HG03520 (cell line): ENCODE measurements at regions not wholly inside any gene's neighbourhood (a gene's known extent, or its start where the extent isn't known, plus 50 kb on each side); places are given as distances from the start of the nearest gene placed in this dataset.

Experiments
- ATAC-seq: cut with Tn5 transposase; IDR thresholded peaks from one replicate; pipeline ENCODE4 v1.9.1; 2021; ENCODE audit warnings: mild to moderate bottlenecking, moderate library complexity; ENCODE audit not compliant: unreplicated experiment

DNA sequence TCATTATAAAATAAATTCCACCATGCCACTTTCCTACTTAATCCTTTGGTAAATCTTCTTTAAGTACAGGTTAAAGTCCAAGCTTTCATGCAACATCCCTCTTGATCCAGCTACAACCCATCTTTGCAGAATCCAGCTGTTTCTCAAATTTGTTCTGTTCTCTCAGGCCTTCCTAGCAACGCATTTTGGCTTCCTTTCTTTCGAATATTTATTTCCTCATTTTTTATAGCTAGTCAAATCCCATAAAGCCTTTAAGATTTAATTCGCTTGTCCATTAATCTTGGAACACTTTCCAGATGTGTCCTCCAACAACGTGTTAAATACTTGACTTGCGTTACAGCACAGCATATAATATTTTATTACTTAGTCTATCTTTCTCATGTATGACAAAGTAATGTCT is 600.1 kb upstream of the CHORDC1 start:
- no peak for ATAC-seq

DNA sequence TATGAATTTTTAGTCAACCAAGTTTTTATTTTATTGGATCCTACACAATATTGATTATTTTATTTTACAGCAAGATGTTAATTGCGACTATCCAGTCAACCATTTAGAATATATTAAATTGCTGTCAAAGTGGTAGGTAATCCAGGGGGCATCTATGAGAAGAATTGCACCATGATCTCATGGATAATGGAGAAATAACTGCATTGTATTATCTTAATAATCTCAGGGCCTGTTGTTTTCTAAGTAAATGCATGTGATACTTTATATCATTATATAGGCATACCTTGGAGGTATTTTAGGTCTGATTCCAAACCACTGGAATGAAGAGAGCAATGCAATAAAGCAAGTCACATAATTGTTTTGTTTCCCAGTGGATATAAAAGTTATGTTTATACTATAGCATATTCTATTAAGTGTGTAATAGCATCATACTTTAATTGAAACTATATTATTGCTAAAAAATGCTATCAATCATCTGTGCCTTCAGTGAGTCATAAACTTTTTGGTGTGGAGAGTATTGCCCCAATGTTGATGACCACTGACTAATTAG is 595.4 kb upstream of the CHORDC1 start:
- ATAC-seq, result no peak

- ATAC-seq, result no peak
Observed at GRCh38 chr11:90809581-90809980, 586.7 kb upstream of the CHORDC1 start.

DNA sequence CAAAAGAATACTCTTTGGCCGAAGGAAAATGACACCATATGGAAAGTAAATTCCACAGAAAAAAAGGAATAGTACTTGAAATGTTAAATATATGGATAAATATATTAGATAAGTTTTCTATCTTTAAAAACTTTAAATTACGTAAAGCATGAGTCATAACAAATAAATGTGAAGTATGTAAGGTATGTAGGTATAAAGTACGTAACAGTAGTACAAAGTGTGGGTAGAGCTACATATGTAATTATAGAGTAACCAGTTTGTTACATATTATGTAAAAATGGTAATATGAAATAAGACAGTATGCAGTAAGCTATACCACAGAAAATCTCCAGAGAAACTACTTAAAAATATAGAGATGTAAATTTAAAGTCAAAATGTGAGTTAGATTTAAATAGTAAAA is 582.3 kb upstream of the CHORDC1 start:
- no peak for ATAC-seq

- no peak for ATAC-seq
Observed at GRCh38 chr11:90803831-90804230, 581.0 kb upstream of the CHORDC1 start.

DNA sequence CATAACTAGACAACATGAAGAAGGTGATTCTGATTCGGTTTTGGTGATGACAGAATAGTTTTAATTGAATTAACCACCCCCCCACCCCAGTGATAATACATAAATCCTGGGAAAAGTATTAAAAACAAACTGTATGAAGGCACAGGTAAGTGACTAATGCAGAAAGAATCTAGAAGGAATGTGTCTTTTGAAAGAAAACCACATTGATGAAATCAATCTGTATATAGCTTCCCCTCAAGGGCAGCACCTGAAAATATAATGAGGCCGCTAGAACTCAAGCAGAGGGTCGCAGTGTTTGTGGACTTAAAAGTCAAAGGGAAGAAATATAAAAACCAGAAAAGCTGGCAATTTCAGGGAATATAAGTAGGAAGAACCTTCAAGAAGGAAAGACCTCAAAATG is 580.5 kb upstream of the CHORDC1 start:
- ATAC-seq, result no peak

DNA sequence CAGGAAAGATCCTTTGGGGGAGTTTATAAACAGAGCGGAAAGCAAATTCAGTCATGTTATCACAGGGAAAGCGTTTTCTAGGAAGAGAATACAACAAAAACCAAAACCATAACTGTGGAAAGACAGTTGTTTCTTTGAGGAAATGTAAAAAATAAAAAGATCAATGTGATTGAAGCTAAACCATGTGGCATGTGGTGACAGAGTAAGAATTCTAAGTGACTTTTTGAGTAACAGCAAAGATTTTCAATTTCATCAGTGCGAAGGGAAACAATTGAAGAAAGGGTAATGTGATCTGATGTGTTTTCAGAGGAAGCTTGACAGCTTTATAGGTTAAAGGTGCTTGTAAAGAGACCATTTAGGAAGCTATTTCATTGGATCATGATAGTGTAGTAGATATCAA is 575.9 kb upstream of the CHORDC1 start:
- no peak for ATAC-seq

DNA sequence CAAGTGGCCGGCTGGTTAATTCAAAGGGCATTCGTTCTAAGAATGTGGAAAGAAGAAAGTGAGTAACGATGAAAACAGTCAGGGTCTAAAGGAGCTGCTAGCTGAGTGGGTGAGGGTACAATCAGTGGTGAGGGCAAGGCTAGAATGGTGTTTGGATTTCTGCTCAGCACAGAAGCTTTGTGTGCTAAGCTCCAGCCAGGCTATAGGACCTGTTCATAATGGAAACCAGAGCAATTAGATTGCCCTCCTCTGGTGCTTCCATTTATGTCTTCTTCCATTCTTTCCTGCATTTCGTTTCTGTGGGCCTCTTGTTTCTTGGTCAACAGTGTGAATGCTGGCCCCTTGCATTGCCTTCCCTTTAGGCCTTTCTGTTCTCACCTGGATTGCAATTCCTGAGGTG is 572.9 kb upstream of the CHORDC1 start:
- ATAC-seq, result no peak

DNA sequence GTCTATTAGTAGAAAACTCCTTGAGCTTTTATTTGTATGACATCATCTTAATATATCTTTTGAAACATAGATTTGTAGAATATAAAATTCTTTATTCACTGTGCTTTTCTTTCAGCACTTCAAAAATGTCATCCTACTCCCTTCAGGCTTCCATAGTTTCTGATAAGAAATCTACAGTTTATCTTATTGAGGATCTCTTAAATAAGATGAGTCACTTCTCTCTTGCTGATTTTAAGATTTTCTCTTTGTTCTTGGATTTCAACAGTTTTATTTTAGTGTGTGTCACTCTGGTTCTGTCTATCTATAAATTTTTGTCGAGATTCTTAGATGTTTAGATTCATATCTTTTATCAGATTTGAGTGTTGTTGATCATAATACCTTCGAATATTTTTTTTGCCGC is 566.1 kb upstream of the CHORDC1 start:
- ATAC-seq, result no peak

- no peak for ATAC-seq
Observed at GRCh38 chr11:90784241-90784814, 561.5 kb upstream of the CHORDC1 start.

- no peak for ATAC-seq
Observed at GRCh38 chr11:90783111-90783510, 560.3 kb upstream of the CHORDC1 start.

GRCh38 chr11:90779098-90779497 is 556.2 kb upstream of the CHORDC1 start:
- no peak for ATAC-seq

DNA sequence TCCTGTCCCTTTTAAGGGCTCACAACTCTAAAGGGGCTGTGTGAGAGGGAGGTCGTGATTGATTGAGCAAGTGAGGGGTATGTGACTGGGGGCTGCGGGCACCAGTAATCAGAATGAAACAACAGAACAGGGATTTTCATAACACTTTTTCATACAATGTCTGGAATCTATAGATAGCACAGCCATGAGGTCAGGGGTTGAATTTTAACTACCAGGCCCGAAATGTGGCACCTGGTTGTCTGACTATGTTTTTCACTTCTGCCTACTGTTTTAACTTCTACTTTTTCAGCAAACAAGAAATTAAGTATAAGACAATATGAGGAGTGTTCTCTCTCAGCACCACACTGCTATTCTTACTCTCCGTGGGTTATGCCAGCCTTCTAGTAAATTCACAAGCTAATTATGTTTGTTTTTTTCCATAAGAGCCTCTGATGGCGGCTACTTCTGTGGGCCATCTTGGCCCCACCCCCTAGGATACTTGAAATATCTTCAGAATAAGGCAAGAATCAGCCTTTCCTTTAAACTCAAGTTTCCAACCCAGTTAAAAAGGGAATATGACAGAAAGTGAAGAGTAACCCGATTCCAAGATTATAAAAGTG is 552.8 kb upstream of the CHORDC1 start:
- no peak for ATAC-seq

GRCh38 chr11:90774727-90775566 is 552.1 kb upstream of the CHORDC1 start:
- ATAC-seq, result no peak

DNA sequence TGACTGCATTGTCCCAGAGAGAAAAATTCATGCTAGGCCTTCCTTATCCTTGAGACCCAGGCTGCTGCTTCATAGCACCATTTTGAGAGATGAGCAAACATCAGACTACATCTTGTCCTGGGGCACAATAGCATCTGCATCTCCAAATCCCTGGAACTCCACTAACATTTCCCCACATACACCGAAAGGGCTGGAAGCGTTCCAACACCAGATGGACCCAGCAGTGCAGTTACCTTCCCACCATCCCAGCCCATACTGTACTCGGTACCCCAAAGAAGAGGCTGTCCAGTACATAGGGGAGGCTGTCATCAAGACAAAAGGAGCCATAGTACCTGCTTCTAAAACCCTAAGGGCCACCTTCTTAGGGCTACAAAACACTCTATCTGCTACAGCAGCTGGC is 547.2 kb upstream of the CHORDC1 start:
- no peak for ATAC-seq

DNA sequence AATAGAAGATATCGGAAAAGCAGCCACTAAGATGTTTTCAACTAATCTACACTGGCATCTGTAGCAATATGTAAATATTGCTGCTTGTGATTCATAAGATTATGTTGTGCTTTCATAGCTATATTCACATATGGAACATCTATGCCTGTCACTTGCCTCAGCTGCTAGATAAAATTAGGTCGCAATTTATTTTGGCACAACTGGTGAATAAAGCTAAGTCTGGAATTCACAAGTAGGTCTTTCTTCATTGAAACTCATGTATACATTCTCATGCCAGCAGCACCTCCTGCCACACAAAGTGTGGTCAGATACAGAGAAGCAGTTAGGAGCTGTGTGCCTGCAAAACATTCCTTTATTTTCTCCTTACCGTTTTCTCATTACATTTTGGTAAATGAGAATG is 543.3 kb upstream of the CHORDC1 start:
- ATAC-seq, result no peak

DNA sequence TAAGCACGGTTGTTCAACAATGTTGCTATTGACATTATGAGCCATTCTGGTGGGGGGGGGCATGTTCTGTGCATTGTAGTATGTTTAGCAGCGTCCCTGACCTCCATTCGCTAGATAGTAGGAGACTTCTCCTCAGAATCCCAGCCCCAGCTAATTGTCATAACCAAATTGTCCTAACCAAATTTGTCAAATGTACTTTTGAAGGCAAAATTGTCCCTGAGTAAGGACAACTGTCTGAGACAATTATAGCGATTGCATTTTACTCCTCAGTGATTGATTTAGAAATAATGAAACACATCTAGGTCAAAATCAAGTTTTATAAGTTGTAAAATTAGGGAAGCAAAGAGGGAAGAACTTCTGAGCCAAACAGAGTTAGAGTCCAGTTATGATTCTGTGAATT is 541.8 kb upstream of the CHORDC1 start:
- ATAC-seq, result no peak

DNA sequence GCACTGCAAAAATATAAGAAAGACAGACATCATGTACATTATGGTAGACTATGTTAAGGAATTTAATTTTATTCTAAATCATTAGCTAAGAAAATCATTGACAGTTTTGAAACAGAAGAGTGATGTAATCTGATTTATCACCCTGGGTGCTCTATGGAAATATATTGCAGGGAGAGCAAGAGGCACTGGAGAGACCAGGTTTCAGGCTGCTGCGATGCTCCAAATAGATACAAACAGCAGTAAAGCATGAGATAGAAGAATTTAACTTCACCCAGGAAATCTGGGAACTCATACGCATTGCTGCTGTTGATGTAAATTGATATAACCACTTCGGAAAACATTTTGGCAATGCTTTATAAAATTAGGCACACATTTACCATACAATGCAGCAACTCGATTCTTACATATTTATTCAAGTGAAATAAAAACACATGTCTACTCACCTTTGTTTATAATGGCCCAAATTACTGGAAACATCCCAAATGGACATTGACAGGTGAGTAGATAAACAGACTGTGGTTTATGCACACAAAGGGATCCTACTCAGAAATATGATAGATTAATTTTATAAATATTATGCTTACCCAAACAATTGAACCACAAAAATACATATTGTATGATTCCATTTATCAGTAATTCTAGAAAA is 535.1 kb upstream of the CHORDC1 start:
- ATAC-seq, result no peak

DNA sequence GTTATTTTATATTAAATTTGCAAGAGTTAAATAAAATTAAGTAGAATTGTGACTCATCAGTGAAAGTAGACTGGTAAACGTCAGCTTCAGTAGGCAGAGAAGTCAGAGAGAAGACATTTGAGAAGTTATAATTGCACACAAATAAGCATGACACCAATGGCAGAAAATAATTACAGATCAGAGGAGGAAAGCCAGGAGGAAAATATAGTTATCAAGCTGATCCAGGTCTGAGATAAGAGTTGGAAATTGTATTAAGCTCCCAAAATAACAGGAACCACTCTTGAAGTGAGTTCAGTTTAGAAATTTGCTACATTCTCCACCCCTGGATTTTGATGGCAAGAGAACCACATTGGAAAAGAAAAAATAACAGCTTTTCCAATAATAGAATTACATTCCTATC is 533.8 kb upstream of the CHORDC1 start:
- no peak for ATAC-seq

- no peak for ATAC-seq
Observed at GRCh38 chr11:90753546-90753945, 530.7 kb upstream of the CHORDC1 start.

- no peak for ATAC-seq
Observed at GRCh38 chr11:90747057-90747456, 524.2 kb upstream of the CHORDC1 start.

DNA sequence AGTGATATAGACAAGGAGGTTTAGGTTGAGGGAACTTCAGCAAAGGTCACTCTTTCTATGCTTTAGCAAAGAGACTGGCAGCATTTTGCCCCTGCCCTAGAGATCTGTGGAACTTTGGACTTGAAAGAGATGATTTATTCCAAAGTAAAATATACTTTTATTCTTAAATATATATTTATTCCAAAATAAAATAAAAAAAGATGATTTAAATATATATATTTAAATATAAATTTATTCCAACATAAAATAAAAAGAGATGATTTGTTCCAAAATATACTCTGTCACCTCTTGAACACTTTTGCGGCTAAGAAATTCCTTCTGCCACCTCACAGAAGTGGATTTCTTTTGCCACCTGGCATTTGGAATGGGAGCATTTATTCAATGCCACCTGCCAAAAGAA is 521.3 kb upstream of the CHORDC1 start:
- ATAC-seq, result no peak
